ENCODE measurements at regions not wholly inside any gene's neighbourhood (a gene's known extent, or its start where the extent isn't known, plus 50 kb on each side); places are given as distances from the start of the nearest gene placed in this dataset.
"Not testable (repeated sequence)": the region's sequence is repeated elsewhere in the genome, so short reads cannot be mapped to it uniquely, and the experiment has no call there.

DNA sequence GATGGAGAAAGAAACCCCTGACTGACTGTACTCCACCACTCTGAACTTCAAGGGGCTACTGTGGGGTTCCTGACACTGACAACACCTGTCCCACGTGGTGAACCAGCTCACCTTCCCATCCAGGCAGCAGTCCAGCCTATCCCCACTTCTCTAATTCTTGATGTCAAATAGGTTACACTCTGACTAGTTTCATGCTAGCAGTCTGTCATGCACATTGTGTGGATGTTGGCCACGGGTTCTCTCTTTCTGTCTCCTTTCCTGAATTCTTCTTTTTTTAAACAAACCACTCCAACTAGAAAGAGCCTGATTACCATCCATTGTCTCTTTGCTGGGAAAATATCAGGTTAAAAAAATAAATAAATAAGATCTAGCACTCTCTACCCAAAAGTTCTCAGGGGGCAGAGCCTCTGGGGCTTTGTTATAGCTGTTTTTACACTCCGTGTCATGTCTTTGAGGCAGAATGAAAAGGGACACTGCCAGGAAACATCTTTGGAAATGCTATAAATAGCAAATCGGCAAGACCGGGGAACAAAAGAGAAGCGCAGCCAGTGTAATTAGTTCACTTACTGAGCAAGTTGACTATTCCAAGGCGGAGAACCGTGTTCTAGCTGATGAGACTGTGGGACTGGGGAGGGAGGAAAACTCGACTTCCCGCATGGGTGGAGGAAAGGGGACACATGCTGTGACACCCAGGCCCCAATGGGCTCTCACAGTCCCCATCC, 356.1 kb downstream of the OMA1 start:
- Histone ChIP-seq H3K27ac (ENCODE audit: low read length) (no peak overlapping the region), H3K9me3 (ENCODE audit: insufficient read depth, low read length) (no peaks in the 10 kb centered on the region), H4K20me1 (ENCODE audit: insufficient read depth, low read length) (no peaks in the 10 kb centered on the region), H3K4me3 (ENCODE audit: low read length) (no peak overlapping the region), H3K79me2 (ENCODE audit: low read length) (no peaks in the 10 kb centered on the region), H3K27me3 (ENCODE audit: low read depth, low read length) (no peaks in the 10 kb centered on the region), H2AFZ (ENCODE audit: low read depth, low read length) (no peak overlapping the region), H3K36me3 (replicated peaks; ENCODE audit: low read depth, low read length) (no peaks in the 10 kb centered on the region), H3K9ac (ENCODE audit: low read length) (no peak overlapping the region), H3K4me1 (ENCODE audit: low read length) (no peaks in the 10 kb centered on the region), H3K4me2 (ENCODE audit: low read length) (no peak overlapping the region)
- no peak for TF ChIP-seq EZH2phosphoT487 (IDR thresholded peaks at IDR 0.05; ENCODE audit: low read depth)
- TF ChIP-seq, protein P1, sequence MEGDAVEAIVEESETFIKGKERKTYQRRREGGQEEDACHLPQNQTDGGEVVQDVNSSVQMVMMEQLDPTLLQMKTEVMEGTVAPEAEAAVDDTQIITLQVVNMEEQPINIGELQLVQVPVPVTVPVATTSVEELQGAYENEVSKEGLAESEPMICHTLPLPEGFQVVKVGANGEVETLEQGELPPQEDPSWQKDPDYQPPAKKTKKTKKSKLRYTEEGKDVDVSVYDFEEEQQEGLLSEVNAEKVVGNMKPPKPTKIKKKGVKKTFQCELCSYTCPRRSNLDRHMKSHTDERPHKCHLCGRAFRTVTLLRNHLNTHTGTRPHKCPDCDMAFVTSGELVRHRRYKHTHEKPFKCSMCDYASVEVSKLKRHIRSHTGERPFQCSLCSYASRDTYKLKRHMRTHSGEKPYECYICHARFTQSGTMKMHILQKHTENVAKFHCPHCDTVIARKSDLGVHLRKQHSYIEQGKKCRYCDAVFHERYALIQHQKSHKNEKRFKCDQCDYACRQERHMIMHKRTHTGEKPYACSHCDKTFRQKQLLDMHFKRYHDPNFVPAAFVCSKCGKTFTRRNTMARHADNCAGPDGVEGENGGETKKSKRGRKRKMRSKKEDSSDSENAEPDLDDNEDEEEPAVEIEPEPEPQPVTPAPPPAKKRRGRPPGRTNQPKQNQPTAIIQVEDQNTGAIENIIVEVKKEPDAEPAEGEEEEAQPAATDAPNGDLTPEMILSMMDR (IDR thresholded peaks at IDR 0.05; ENCODE audit: low read depth, low read length): no peak

DNA sequence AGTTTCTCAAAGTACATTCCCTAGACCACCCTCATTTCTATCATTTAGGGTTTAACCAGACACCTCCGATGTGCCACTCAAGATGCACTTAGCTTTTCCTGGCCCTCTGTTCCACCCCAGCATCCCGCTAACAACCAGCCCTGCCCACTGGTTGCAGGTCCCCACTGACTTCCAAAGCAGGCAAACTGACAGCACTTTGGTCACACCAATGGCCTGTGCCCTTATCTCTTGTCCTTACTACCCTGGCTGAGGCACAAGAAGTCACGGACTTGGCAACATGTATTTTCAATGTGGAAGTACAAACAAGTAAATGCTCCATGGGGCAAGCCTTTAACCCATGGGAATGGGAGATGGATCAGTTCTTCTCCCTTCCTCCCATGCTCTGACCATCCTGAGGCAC, 357.1 kb downstream of the OMA1 start:
- Histone ChIP-seq H3K27me3 (ENCODE audit: low read depth, low read length) (no peaks in the 10 kb centered on the region), H3K9ac (ENCODE audit: low read length) (no peak overlapping the region)

DNA sequence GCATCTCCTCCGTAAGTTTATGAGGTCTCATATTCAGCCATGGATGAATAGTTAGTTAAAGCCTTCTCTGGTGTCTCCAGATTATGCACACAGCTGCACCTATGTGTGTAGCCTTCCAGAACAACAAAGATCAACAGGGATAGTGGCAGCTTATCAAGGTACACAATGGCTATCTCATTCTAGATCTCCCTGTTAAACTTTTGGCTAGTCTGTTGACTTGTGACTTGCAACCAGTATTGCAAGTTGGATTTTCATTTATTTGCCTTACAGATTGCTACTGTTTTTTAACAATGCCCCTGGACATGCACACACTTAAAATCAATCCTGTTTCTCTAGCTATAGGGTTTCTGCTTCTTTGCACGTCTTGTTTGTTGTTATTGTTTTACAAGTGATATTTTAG, 363.2 kb downstream of the OMA1 start:
- Histone ChIP-seq H3K4me1 (ENCODE audit: low read length) (no peaks in the 10 kb centered on the region), H3K4me2 (ENCODE audit: low read length) (no peak overlapping the region), H3K9ac (ENCODE audit: low read length) (no peak overlapping the region), H3K27me3 (ENCODE audit: low read depth, low read length) (no peaks in the 10 kb centered on the region), H3K9me3 (ENCODE audit: insufficient read depth, low read length) (no peaks in the 10 kb centered on the region), H4K20me1 (ENCODE audit: insufficient read depth, low read length) (no peaks in the 10 kb centered on the region), H3K4me3 (ENCODE audit: low read length) (no peak overlapping the region), H3K79me2 (ENCODE audit: low read length) (no peaks in the 10 kb centered on the region), H2AFZ (ENCODE audit: low read depth, low read length) (no peak overlapping the region), H3K27ac (ENCODE audit: low read length) (no peak overlapping the region), H3K36me3 (replicated peaks; ENCODE audit: low read depth, low read length) (no peaks in the 10 kb centered on the region)
- TF ChIP-seq, protein P1 (IDR thresholded peaks at IDR 0.05; ENCODE audit: low read depth, low read length): no peak
- TF ChIP-seq EZH2phosphoT487 (IDR thresholded peaks at IDR 0.05; ENCODE audit: low read depth): no peak

More for the DNA sequence above, 357.1 kb downstream of the OMA1 start:
- Histone ChIP-seq H3K9me3 (ENCODE audit: insufficient read depth, low read length) (no peaks in the 10 kb centered on the region), H4K20me1 (ENCODE audit: insufficient read depth, low read length) (no peaks in the 10 kb centered on the region), H3K27ac (ENCODE audit: low read length) (no peak overlapping the region), H3K4me3 (ENCODE audit: low read length) (no peak overlapping the region), H2AFZ (ENCODE audit: low read depth, low read length) (no peak overlapping the region), H3K36me3 (replicated peaks; ENCODE audit: low read depth, low read length) (no peaks in the 10 kb centered on the region), H3K4me2 (ENCODE audit: low read length) (no peak overlapping the region), H3K79me2 (ENCODE audit: low read length) (no peaks in the 10 kb centered on the region), H3K4me1 (ENCODE audit: low read length) (no peaks in the 10 kb centered on the region)
- TF ChIP-seq EZH2phosphoT487 (IDR thresholded peaks at IDR 0.05; ENCODE audit: low read depth): no peak
- TF ChIP-seq, protein P1 (IDR thresholded peaks at IDR 0.05; ENCODE audit: low read depth, low read length): no peak

DNA sequence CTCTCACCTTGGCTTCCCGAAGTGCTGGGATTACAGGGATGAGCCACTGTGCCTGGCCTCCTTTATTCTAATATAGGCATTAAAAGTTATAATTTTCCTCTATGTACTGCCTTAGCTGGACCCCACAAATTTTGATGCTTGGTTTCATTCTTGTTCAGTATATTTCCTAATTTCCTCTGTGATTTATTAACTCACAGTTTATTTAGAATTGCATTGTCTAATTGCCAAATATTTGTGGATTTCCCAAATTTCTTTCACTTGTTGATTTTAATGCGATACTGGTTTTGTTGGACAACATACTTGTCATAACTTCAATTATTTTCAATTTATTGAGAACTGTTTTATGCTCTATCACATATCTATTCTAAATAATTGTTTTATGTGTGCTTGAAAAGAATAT, 366.0 kb downstream of the OMA1 start:
- no peak overlapping the region for H3K4me2 ChIP-seq (ENCODE audit: low read length)
- no peaks in the 10 kb centered on the region for H4K20me1 ChIP-seq (ENCODE audit: insufficient read depth, low read length)
- H3K9me3 ChIP-seq (ENCODE audit: insufficient read depth, low read length): no peaks in the 10 kb centered on the region
- no peaks in the 10 kb centered on the region for H3K36me3 ChIP-seq (replicated peaks; ENCODE audit: low read depth, low read length)
- no peak overlapping the region for H3K4me3 ChIP-seq (ENCODE audit: low read length)
- no peaks in the 10 kb centered on the region for H3K79me2 ChIP-seq (ENCODE audit: low read length)
- no peak overlapping the region for H3K9ac ChIP-seq (ENCODE audit: low read length)
- no peak overlapping the region for H3K27ac ChIP-seq (ENCODE audit: low read length)
- H3K4me1 ChIP-seq (ENCODE audit: low read length): no peaks in the 10 kb centered on the region
- no peak overlapping the region for H2AFZ ChIP-seq (ENCODE audit: low read depth, low read length)
- H3K27me3 ChIP-seq (ENCODE audit: low read depth, low read length): no peaks in the 10 kb centered on the region
- TF ChIP-seq, protein P1 (IDR thresholded peaks at IDR 0.05; ENCODE audit: low read depth, low read length): no peak
- no peak for TF ChIP-seq EZH2phosphoT487 (IDR thresholded peaks at IDR 0.05; ENCODE audit: low read depth)

DNA sequence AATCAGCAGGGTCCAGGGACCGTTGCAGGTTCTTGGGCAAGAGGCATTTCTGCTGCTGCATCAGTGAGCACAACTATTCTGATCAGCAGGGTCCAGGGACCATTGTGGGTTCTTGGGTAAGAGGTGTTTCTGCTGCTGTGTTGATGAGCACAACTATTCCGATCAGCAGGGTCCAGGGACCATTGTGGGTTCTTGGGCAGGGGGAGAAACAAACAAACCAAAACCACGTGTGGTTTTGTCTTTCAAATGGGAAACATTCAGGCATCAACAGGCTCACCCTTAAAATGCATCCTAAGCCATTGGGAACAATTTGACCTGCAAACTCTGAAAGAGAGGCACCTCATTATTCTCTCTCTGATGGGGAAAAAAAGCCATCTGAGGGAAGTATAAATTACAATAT, 377.4 kb downstream of the OMA1 start:
- H3K79me2 ChIP-seq (ENCODE audit: low read length); H3K9ac ChIP-seq (ENCODE audit: low read length); H4K20me1 ChIP-seq (ENCODE audit: insufficient read depth, low read length); H2AFZ ChIP-seq (ENCODE audit: low read depth, low read length); H3K27ac ChIP-seq (ENCODE audit: low read length); H3K9me3 ChIP-seq (ENCODE audit: insufficient read depth, low read length); H3K27me3 ChIP-seq (ENCODE audit: low read depth, low read length); H3K4me2 ChIP-seq (ENCODE audit: low read length); H3K36me3 ChIP-seq (replicated peaks; ENCODE audit: low read depth, low read length); H3K4me3 ChIP-seq (ENCODE audit: low read length): not testable (repeated sequence)
- H3K4me1 ChIP-seq (ENCODE audit: low read length): peaks cover 16% of the 10 kb centered on the region

DNA sequence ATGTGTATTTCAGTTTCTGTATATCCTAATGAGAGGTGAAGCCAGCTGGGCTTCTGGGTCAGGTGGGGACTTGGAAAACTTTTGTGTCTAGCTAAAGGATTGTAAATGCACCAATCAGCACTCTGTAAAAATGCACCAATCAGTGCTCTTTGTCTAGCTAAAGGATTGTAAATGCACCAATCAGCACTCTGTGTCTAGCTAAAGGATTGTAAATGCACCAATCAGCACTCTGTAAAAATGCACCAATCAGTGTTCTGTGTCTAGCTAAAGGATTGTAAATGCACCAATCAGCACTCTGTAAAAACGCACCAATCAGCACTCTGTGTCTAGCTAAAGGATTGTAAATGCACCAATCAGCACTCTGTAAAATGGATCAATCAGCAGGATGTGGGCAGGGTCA, 379.4 kb downstream of the OMA1 start:
- not testable (repeated sequence) for H2AFZ ChIP-seq (ENCODE audit: low read depth, low read length); H3K4me2 ChIP-seq (ENCODE audit: low read length); H3K27ac ChIP-seq (ENCODE audit: low read length); H3K27me3 ChIP-seq (ENCODE audit: low read depth, low read length); H3K4me3 ChIP-seq (ENCODE audit: low read length); H4K20me1 ChIP-seq (ENCODE audit: insufficient read depth, low read length); H3K36me3 ChIP-seq (replicated peaks; ENCODE audit: low read depth, low read length); H3K9ac ChIP-seq (ENCODE audit: low read length); H3K9me3 ChIP-seq (ENCODE audit: insufficient read depth, low read length); H3K79me2 ChIP-seq (ENCODE audit: low read length)
- H3K4me1 ChIP-seq (ENCODE audit: low read length): peaks cover 16% of the 10 kb centered on the region
